GM18858 (cell line): ENCODE measurements at regions not wholly inside any gene's neighbourhood (a gene's known extent, or its start where the extent isn't known, plus 50 kb on each side); places are given as distances from the start of the nearest gene placed in this dataset.

ENCODE experiments used
- ATAC-seq: cut with Tn5 transposase; IDR thresholded peaks from one replicate; pipeline ENCODE4 v1.9.1; 2021; ENCODE audit not compliant: unreplicated experiment

DNA sequence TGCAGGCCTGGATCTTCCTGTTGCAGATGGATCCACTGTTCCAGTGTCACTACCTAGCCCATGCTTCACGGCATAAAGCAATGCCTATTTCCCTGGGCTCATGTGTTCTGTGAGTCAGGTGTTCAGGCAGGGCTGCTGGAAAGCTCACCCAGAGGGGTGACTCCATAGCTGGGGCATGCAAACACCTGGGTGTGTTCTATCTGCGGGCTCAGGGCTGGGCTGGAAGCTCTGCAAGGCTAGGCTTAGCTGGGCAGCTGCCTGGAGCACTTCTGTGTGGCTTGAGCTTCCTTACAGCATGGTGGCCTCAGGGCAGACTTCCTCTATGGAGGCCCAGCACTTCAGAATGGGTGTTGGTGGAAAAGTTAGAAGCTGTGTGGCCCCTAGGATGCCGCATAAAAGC, 139.9 kb downstream of the GADD45G start:
- no peak for ATAC-seq

- ATAC-seq = no peak
Observed at GRCh38 chr9:89745601-89746376, 141.0 kb downstream of the GADD45G start.

DNA sequence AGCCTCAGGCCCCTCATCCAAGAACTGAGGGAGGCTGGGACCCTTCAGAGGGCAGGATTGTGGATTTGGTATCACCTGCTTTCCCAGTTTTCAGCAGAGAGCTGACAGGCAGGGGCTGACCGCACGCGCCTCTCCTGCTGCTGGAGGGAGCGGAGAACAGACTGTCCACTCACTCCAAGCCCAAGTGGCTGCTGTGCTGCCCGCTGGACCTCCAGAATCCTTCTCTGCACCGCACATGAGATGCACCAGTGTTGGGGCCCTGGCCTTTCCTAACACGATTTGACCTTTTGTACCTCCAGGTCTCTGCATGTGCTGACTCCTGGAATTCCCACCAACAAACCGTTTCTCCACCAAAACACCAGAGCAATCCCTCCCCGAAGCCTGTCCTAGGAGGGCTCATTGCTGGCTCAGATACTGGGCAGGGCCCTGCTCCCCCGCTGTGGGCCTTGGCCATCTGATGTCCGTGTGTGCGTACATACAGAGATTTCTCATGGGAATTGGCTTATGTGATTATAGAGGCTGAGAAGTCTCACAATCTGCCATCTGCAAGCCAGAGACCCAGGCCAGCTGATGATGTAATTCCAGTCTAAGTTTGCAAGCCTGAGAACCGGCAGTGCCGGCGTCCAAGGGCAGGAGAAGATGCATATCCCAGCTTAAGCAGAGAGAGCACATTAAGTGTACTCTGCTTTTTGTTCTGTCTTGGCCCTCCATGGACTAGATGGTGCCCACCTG, 141.7 kb downstream of the GADD45G start:
- no peak for ATAC-seq

GRCh38 chr9:89747596-89747995, 142.8 kb downstream of the GADD45G start:
- no peak for ATAC-seq

DNA sequence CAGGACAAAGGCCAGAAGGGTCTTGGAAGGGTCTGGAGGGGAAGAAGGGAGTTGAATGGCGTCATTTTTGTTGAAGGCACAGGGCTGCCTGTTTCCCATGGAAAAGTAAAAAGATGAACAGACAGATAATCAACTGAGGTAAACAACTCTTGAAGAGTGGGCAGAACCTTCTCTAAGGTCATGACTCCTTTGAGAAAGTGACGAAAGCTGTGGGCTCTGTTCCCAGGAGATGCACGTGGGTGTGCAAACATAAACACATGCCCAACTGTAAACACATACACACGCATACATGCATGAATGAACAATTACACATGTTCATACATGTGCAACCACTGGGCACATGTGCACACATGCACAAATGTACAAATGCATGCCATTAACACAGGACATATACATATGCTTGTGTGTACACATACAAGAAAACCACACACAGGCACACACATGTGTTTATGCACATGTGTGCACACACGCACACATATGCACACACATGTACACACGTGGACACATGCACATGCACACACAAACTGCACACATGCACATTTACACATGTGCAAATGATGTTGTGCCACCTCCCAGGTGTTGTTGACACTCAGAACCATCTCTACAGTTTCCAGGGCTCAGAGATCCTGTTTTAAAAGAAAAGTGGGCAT, 143.3 kb downstream of the GADD45G start:
- ATAC-seq = no peak

DNA sequence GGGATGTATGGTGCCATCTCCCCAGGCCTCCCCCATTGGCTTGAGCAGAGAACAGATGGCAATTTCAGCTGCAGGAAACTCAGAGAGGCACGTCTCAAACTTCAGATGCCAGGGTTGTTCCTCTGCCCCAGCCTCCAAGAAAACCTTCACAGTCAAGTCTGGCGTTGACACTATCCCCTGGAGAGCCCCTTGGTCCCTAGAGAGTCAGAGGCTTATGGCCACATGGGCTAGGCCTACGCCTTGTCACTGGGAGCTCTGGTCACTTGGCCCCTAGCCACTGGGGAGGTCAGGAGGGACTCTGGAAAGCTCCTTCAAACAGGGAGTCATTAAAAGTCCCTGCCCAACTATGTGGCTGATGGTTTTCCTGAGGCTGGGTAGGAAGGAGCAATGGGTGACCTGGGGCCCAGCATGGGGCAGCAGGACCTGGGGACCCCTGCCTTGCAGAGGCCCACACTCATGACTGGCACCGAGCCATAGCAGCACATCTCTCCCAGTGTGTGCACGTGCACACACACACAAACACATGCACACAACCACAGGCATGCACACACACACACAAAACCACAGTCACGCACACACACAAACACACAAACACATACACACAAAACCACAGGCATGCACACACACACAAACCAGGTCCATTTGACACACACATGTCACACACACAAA, 144.2 kb downstream of the GADD45G start:
- ATAC-seq = no peak

GRCh38 chr9:89749500-89750116, 144.8 kb downstream of the GADD45G start:
- no peak for ATAC-seq

GRCh38 chr9:89750117-89750791, 145.4 kb downstream of the GADD45G start:
- no peak for ATAC-seq

DNA sequence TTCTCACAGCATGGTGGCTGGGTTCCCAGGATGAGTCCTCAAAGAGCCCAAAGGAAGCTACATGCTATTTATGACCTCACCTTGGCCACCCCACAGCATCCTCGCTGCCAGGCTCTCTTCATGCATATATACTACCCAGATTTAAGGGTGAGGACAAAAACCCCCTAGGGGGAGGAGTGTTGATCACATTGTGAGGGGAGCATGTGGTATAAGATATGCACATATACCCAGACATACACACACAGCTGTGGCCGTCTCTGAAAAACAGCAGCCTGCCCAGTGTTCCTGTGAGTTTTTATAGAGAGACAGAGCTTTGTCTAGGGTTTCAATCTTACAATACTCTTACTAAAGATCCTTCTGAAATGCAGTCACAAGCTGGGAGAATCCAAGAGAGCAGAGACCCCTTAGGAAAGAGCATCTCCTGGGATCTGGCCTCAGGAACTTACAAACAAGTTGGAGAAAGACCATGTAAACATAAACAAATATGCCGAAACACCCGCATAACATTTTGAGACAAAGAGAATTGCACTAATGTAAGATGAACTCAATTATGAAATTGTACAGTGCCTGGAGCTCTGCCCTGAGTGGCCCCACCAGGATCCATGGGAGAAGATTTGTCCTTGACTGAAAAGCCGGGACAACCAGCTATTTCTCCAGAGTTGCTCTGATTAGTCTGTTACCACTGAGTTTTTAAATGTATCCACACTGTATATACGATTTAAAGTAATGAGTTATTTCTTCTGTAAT, 146.4 kb downstream of the GADD45G start:
- ATAC-seq = no peak

DNA sequence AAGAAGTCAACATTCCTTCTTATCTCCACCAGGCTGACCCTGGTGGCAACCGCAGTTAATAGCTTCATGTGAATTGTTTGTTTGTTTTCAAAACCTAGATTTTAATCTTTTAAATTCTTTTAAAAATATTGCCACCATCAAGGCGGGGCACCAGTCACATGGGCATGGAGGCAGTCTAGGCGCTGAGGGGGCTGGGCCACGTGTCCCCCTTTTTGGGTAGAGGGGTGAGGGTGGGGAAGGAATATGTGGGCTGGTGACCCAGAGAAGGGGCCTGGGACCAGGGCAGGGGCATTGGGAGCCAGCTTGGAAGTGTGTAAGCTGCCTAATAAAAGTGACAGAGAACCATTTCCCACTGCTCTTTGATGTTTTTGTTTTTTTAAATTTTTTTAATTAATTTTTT, 147.3 kb downstream of the GADD45G start:
- ATAC-seq = no peak

- ATAC-seq = no peak
Observed at GRCh38 chr9:89753472-89754055, 148.8 kb downstream of the GADD45G start.

GRCh38 chr9:89754193-89754592, 149.4 kb downstream of the GADD45G start:
- no peak for ATAC-seq

DNA sequence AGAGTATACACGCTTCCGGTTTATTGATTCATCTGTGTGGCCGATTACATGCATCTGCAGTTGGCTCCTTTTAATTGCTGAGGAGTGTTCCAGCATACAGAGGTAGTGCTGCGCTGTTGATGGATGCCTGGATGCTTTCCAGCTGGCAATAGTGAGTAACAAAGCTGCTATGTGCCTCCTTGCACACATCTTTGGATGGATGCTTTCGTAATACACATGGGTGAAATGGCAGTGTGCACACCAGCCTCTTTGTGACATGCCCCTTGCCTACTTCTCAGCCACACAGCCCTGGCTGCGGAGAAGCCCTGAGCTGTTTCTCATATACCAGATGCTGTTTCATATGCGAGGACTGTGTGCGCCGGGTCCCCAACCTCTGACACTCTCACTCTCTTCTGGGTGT, 151.0 kb downstream of the GADD45G start:
- no peak for ATAC-seq

DNA sequence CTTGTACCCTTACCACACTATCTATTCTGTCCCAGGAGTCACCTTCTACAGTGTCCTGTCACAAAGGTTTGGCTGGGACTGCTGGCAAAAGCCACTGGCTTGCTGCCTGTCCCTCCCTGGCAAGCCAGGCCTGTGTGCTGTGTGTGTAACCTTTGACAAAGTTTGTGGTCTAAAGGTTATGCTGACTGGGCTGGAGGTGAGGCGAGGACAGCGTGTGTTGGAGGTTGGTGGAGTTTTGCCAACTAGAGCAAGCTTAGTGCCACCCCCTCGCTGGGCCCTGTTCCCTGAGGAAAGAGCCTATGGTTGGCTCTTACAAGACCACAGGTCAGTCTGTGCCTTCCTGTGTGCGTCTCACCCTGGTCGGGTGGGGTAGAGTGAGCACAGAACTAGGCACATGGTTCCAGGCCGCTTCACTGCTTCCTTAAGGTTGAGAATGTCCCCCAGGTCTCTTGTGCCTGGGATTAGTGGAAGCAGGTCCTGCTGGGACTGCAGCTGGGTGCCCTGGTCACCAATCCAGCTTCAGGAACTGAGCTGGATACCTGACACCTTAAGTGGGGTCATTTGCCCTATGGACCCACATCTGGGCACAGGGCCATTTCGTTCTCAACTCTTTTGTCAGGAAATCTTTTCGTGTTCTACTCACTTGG, 152.2 kb downstream of the GADD45G start:
- ATAC-seq = no peak

- no peak for ATAC-seq
Observed at GRCh38 chr9:89757776-89758528, 153.1 kb downstream of the GADD45G start.

DNA sequence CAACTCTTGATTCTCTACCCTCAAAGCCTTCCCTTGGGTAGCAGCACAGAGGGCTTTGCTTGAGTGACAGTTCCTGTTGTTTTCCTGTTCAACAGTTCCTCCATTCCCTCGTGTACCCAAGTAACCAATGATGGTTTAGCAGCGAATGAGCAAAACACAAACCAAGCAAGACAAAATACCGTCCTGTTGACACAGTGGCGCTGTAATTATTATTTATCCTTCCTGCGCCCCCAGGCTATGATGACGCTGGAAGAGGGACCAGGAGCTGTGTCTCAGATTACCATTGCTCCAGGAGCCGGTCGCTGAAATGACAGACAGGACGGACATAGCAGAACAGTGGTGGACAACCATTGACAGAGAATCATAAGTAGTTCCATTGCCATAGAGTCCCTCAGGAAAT, 154.8 kb downstream of the GADD45G start:
- no peak for ATAC-seq

- ATAC-seq = no peak
Observed at GRCh38 chr9:89760123-89760522, 155.3 kb downstream of the GADD45G start.

DNA sequence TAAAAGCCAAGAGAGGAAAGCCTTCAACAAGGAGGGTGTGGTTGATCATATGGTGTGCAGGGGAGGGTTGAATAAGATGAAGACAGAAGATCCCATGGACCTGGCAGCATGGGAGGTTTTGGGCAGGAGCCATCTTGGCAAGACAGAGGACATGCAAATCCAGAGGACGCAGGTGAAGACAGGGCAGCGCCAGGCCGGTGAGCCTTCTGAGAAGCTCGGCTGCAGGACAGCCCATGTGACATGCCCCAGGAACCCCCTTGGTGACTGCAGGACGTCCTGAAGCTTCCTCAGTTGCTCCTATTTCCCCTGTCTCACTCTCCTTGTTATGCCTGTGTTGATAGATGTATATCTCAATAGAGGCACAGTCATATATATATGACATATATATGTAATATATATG, 159.4 kb downstream of the GADD45G start:
- no peak for ATAC-seq
